ENCODE measurements at regions not wholly inside any gene's neighbourhood (a gene's known extent, or its start where the extent isn't known, plus 50 kb on each side); places are given as distances from the start of the nearest gene placed in this dataset.

GRCh38 chr3:3578718-3579117 lies 220.5 kb upstream of the LRRN1 start:
- no peaks in the 10 kb centered on the region for H3K9me3 ChIP-seq
- H3K27me3 ChIP-seq: no peaks in the 10 kb centered on the region
- no peak for DNase-seq
- TF ChIP-seq POLR2A (IDR thresholded peaks at IDR 0.05): no peak
- TF ChIP-seq POLR2AphosphoS5 (IDR thresholded peaks at IDR 0.05): no peak
- TF ChIP-seq CTCF (IDR thresholded peaks at IDR 0.05): no peak
- TF ChIP-seq EP300 (IDR thresholded peaks at IDR 0.05): no peak
- no peak overlapping the region for H3K4me3 ChIP-seq
- H3K27ac ChIP-seq: no peak overlapping the region
- H3K4me1 ChIP-seq: no peaks in the 10 kb centered on the region
- no peaks in the 10 kb centered on the region for H3K36me3 ChIP-seq
- intact Hi-C loops (cut with DNase I): no loop called here
- WGBS, 2 donors: 79 to 82% methylated on average over 4 of the region's 4 CpGs

- Histone ChIP-seq H3K4me3 (no peak overlapping the region), H3K27ac (no peak overlapping the region), H3K9me3 (no peaks in the 10 kb centered on the region), H3K4me1 (no peaks in the 10 kb centered on the region), H3K27me3 (no peaks in the 10 kb centered on the region), H3K36me3 (no peaks in the 10 kb centered on the region)
- 91 to 93% methylated on average over 13 of the region's 13 CpGs for WGBS, 2 donors
- TF ChIP-seq POLR2AphosphoS5 (IDR thresholded peaks at IDR 0.05) (no peak), EP300 (IDR thresholded peaks at IDR 0.05) (no peak), CTCF (IDR thresholded peaks at IDR 0.05) (no peak), POLR2A (IDR thresholded peaks at IDR 0.05) (no peak)
- DNase-seq: no peak
- intact Hi-C loops (cut with DNase I): no loop called here
These were observed 221.4 kb upstream of the LRRN1 start for GRCh38 chr3:3577823-3578222.

GRCh38 chr3:3573341-3573740 lies 225.9 kb upstream of the LRRN1 start:
- Histone ChIP-seq H3K9me3 (no peaks in the 10 kb centered on the region), H3K36me3 (no peaks in the 10 kb centered on the region), H3K4me3 (no peak overlapping the region), H3K27me3 (no peaks in the 10 kb centered on the region), H3K4me1 (no peaks in the 10 kb centered on the region), H3K27ac (no peak overlapping the region)
- WGBS, 2 donors: 45 to 60% methylated on average over 1 of the region's 1 CpG
- TF ChIP-seq POLR2A (IDR thresholded peaks at IDR 0.05): no peak
- TF ChIP-seq EP300 (IDR thresholded peaks at IDR 0.05): no peak
- no peak for TF ChIP-seq POLR2AphosphoS5 (IDR thresholded peaks at IDR 0.05)
- no peak for TF ChIP-seq CTCF (IDR thresholded peaks at IDR 0.05)
- no peak for DNase-seq
- intact Hi-C loops (cut with DNase I): no loop called here

GRCh38 chr3:3560591-3561311 lies 238.5 kb upstream of the LRRN1 start:
- DNase-seq: no peak
- Histone ChIP-seq H3K9me3 (peaks cover 0 to 3% (median 0%) of the 10 kb centered on the region in 4 donors), H3K27me3 (no peaks in the 10 kb centered on the region), H3K4me1 (no peaks in the 10 kb centered on the region), H3K4me3 (no peak overlapping the region), H3K27ac (no peak overlapping the region), H3K36me3 (no peaks in the 10 kb centered on the region)
- TF ChIP-seq POLR2A (IDR thresholded peaks at IDR 0.05): no peak
- TF ChIP-seq CTCF (IDR thresholded peaks at IDR 0.05): no peak
- TF ChIP-seq POLR2AphosphoS5 (IDR thresholded peaks at IDR 0.05): no peak
- no peak for TF ChIP-seq EP300 (IDR thresholded peaks at IDR 0.05)
- WGBS, 2 donors: 71 to 84% methylated on average over 4 of the region's 4 CpGs
- intact Hi-C loops (cut with DNase I): no loop called here

- 84 to 85% methylated on average over 2 of the region's 2 CpGs for WGBS, 2 donors
- no peak for TF ChIP-seq POLR2AphosphoS5 (IDR thresholded peaks at IDR 0.05)
- no peak for TF ChIP-seq EP300 (IDR thresholded peaks at IDR 0.05)
- TF ChIP-seq POLR2A (IDR thresholded peaks at IDR 0.05): no peak
- TF ChIP-seq CTCF (IDR thresholded peaks at IDR 0.05): no peak
- Histone ChIP-seq H3K4me3 (no peak overlapping the region), H3K36me3 (no peaks in the 10 kb centered on the region), H3K4me1 (no peaks in the 10 kb centered on the region), H3K27me3 (no peaks in the 10 kb centered on the region), H3K9me3 (peaks cover 0 to 3% (median 0%) of the 10 kb centered on the region in 4 donors), H3K27ac (no peak overlapping the region)
- no peak for DNase-seq
- intact Hi-C loops (cut with DNase I): no loop called here
These were observed 239.4 kb upstream of the LRRN1 start for GRCh38 chr3:3559786-3560185.
